ENCODE measurements at regions not wholly inside any gene's neighbourhood (a gene's known extent, or its start where the extent isn't known, plus 50 kb on each side); places are given as distances from the start of the nearest gene placed in this dataset.

GRCh38 chrX:110408949-110409588 lies 50.4 kb downstream of the RTL9 start:
- POLR2A ChIA-PET: no interaction called here
- CTCF ChIA-PET: interaction anchor here (1.1 to 8.7 kb wide), 6 partner anchors 219 to 264 kb away, joined by 3 to 74 read pairs (median 4); no protein-coding TSS in a partner anchor

GRCh38 chrX:110409925-110410324 lies 51.3 kb downstream of the RTL9 start:
- POLR2A ChIA-PET: no interaction called here

DNA sequence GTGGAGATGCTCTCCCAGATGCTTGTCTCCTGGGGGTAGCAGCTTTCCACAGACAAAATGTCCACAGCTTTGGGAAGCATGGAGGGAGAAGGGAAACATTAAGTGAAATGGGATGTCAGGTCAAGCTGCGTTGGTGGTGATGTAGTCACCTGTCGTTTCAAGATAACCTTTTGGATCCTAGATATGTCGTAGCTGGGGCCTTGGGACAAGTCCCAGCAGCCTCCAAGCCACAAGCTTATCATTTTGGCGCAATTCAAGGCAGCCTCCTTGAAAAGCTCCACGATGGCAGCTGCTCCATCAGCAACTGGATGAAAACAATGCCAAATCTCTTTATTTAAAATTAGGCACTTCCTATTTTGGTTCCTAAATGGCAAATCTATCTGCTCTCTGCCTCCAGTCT lies 52.0 kb downstream of the RTL9 start:
- ChIA-PET CTCF (interaction anchor here (0.6 to 8.7 kb wide), 3 partner anchors 8 to 264 kb away, joined by 3 to 74 read pairs (median 4); no protein-coding TSS in a partner anchor), POLR2A (no interaction called here)

More at GRCh38 chrX:110409925-110410324, 51.3 kb downstream of the RTL9 start:
- CTCF ChIA-PET: interaction anchor here (1.3 to 8.7 kb wide), 2 partner anchors 249 to 263 kb away, joined by 4 to 74 read pairs; no protein-coding TSS in a partner anchor

- POLR2A ChIA-PET: no interaction called here
- CTCF ChIA-PET: interaction anchor here (0.6 to 8.7 kb wide), 8 partner anchors 10 to 267 kb away, joined by 3 to 74 read pairs (median 4); no protein-coding TSS in a partner anchor
Measured at GRCh38 chrX:110412971-110413726, 54.5 kb downstream of the RTL9 start.

GRCh38 chrX:110413727-110414124 lies 55.1 kb downstream of the RTL9 start:
- ChIA-PET POLR2A (no interaction called here), CTCF (interaction anchor here (0.6 to 8.7 kb wide), 7 partner anchors 11 to 267 kb away, joined by 3 to 74 read pairs (median 3); no protein-coding TSS in a partner anchor)

DNA sequence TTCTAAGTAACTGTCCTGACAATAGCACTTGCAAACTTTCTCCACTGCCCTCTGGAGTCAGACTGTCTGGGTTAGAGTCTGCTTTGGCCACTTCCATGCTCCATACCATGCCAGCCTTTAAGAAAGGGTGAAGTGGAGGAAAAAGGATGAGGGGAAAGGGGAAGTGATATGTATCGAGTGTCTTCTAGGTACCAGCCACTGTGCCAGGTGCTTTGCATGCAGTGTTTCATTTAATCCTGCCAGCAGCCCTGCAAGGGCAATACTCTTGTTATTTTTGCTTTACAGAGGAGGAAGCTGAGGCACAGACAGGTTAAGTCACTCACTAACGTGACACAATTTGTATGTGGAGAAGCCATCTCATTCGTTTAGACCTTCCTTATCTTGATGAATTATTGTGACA lies 55.6 kb downstream of the RTL9 start:
- POLR2A ChIA-PET: no interaction called here
- CTCF ChIA-PET: interaction anchor here (1.6 to 8.7 kb wide), 2 partner anchors 26 to 253 kb away, joined by 3 to 74 read pairs; no protein-coding TSS in a partner anchor

- POLR2A ChIA-PET: no interaction called here
- CTCF ChIA-PET: interaction anchor here (8.7 kb wide), 1 partner anchor 254 kb away, joined by 74 read pairs; no protein-coding TSS in a partner anchor
Measured at GRCh38 chrX:110414679-110415439, 56.2 kb downstream of the RTL9 start.

DNA sequence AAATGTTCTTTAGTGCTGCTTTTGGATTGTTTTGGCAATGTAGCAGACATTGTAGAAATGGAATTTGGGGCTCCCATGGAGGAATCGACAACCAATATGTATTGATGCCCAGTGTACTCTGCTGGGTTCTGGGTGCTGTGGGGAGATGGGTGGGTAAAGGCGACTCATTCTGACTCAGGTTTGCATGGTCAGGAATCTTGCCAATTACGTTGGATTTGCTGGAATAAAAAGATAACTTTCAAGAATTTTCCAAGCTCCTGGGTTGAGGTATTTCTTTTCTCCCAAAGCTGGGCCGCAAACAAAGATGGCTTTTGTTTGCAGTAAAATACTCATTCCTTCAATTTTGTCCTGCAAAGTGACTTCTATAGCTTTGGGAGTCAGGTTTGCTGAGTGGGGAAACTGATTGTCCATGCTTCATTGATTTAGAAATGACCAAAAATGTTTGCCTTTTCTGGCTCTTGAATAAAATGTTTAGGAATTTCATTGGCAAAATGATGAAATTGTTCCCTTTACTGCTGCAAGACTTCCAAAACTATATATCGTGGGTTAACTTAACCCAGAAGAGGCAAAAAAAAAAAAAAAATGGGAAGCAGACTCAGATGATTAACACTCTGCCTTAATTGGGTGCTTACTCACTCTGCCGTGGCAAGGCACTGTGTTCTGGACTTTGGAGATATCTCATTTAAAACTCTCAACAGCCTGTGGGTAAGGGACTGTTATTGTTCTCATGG lies 57.0 kb downstream of the RTL9 start:
- ChIA-PET POLR2A (no interaction called here), CTCF (interaction anchor here (1.3 to 8.7 kb wide), 2 partner anchors 255 to 256 kb away, joined by 4 to 74 read pairs; no protein-coding TSS in a partner anchor)

GRCh38 chrX:110417128-110417527 lies 58.5 kb downstream of the RTL9 start:
- ChIA-PET CTCF (no interaction called here), POLR2A (no interaction called here)

DNA sequence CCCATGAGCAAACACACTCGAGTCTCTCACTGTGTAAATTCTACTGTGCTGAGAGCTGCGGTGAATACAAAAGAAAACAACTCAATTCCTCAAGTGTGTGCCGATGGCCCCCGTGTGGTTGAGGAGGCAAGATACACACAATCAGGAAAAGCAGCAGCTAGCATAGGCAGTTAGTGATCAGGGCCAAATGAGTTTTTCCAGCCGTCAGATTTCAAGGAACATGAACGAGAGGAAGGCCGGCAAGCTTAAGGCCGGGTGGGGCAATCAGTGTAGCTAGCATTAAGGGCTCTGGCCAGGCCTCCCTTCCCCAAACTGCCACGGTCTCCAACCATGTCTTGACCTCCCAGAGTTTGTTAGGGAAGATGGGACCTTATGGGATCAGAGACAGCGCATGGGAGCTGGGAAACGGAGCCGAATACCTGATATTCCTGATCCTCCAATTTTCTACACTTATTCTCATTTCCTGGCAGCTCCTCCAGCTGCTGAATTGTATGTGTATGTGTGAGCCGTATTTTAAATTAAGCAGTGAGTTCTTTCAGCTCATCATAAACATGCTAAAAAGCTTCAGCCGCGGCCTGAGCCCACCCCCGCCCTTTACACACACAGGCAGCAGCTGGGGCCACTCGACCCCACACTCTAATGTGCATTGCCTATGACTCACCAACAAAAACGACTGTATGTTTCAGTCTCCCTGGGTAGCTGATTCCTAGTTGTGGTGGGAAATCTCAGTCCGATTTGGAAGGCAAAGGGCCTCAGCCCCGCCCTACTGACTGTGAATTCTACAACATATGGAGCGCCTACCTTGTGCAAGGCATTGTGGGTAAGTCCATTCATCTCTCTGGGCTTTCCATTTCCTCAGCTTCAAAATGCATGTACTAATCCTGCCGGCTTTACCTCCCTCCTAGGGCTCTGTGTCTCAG lies 59.9 kb downstream of the RTL9 start:
- ChIA-PET POLR2A (no interaction called here), CTCF (interaction anchor here (0.6 kb wide), 2 partner anchors 8 to 482 kb away, joined by 3 read pairs; no protein-coding TSS in a partner anchor)

GRCh38 chrX:110419512-110419911 lies 60.9 kb downstream of the RTL9 start:
- CTCF ChIA-PET: no interaction called here
- POLR2A ChIA-PET: no interaction called here

DNA sequence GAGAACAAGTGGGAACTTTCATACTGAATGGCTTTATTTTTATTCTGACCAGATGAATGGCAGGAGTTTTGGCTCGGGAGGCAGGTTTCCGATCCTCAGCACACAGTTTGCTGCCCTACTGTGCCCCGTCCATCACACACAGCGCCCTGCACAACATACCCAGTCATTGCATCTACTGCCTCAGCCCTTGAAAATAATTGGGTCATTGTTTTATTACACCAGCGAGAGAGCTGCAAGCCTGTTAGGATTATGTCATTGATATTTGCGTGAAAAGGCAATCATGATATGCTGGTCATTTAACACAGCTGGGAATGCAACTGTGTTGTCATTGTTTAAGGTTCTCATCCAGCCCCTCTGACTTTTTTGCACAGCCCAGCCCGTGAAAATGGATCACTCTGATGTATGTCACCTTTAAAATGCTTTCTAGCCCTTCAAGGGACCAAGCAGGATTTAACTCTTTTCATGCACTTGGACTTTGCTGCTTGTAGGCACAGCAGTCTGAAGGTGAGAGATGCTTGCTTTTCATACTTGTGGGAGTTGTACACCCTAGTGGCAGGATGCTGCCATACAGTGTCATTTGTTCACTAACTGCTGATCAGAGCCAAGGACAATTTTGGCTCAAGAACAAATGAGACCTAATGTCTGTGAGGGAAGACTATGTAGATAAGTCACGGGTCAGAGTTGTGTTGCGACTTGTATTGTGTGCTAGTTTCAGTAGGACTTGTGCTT lies 62.3 kb downstream of the RTL9 start:
- ChIA-PET CTCF (no interaction called here), POLR2A (no interaction called here)

DNA sequence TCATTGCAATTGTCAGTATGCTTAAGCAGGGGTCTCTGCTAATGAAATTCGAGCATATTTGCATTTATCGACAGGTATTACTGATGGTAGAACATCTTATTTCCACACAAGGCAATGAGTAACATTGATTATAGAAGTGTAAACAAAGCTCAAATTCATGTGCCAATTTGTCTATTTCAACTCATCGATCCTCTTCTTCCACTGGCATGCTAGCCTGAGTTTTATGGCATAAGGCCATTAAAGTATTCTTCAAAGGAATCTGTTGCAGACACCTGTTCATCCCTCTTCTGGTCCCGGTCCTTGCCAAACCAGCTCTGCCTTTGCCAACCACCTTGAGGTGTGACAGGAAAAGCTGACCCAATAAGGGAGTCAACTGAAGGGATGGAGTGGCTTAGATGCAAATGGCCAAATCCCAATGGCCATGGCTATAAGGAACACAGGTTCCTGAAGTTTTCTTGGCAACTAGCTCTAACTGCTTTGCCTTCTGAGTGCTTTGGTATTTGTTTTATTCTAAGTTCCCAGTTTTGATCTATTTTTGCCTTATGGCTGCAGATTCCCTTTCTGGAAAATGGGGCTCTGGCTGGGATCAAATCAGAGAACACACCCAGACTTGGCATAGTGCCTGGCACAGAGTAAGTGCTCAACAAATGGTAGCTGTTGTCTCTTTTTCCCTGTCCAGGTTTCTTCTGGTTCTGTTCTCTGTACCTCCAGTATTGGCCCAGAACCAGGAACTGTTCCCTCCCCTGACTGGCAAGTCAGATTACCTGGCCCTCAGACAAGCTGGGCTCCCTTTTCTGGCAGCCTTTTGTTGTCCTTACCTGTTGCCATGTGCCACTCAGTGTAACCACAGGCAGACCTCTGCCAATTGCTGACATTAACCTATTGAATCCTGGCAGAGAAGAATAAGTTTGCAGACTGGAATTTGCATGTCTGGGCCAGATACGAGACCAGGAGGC lies 63.1 kb downstream of the RTL9 start:
- CTCF ChIA-PET: no interaction called here
- POLR2A ChIA-PET: no interaction called here

- ChIA-PET CTCF (no interaction called here), POLR2A (no interaction called here)
Measured at GRCh38 chrX:110425222-110426154, 66.8 kb downstream of the RTL9 start.

DNA sequence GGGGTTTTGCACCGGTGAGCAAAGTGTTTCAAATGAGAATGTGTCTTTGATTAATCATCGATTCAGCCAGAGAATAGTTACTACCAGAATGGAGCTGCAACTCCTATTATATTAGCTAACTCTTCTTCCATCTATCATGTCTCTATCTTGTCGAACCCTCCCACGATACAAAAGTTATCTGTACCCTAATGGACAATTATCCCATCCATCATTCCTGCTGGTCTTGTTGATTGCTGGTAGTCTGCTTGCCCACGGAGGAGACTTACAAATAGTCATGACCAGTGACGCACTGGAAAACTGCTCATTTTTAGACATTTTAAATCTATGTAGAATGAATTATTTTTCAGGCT lies 67.5 kb downstream of the RTL9 start:
- POLR2A ChIA-PET: no interaction called here
- CTCF ChIA-PET: no interaction called here

DNA sequence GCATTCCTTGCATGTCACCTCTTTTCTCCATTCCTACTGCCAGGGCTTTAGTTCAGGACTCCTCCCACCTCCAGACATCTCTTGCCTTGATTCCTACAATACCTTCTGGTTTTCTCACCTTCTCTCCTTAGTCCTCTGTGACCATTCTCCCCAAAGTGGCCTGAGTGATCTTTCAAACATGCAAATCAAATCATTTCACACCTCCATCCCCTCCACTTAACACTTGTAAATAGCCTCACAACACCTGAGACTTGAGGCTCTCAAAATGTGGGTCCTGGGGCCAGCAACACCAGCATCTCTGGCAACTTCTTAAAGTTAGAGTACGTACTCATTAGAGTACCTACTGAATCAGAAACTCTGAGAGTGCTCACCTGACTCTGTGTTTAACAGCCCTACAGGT lies 68.4 kb downstream of the RTL9 start:
- POLR2A ChIA-PET: no interaction called here
- CTCF ChIA-PET: no interaction called here

Data from activated CD8-positive, alpha-beta memory T cell treated with anti-CD3 and anti-CD28 coated beads for 36 hours (primary cell).